Upper lobe of right lung (tissue), 1 donor: ENCODE measurements at regions not wholly inside any gene's neighbourhood (a gene's known extent, or its start where the extent isn't known, plus 50 kb on each side); places are given as distances from the start of the nearest gene placed in this dataset.

Experiments used
- ATAC-seq: fragments of 200-7000 bp; cut with Tn5 transposase; one replicate; pipeline ENCODE4 v1.9.1; 2020; ENCODE audit warnings: mild to moderate bottlenecking, moderate library complexity
- DNase-seq: peaks from one replicate; pipeline ENCODE4 v3.0.0-alpha.2; 2020
- H3K27ac ChIP-seq: fragments of 200-600 bp; one replicate; pipeline ENCODE4 v1.8.0; 2022
- H3K27me3 ChIP-seq: fragments of 200-600 bp; one replicate; pipeline ENCODE4 v1.8.0; 2022; ENCODE audit warnings: mild to moderate bottlenecking
- H3K36me3 ChIP-seq: fragments of 200-600 bp; one replicate; pipeline ENCODE4 v1.8.0; 2022
- H3K4me1 ChIP-seq: fragments of 200-600 bp; one replicate; pipeline ENCODE4 v1.8.0; 2022
- H3K4me3 ChIP-seq: fragments of 200-600 bp; one replicate; pipeline ENCODE4 v1.8.0; 2022; ENCODE audit warnings: mild to moderate bottlenecking
- H3K9me3 ChIP-seq: fragments of 200-600 bp; one replicate; pipeline ENCODE4 v1.8.0; 2022
- intact Hi-C: fragments of 100-400 bp; cut with DNase I; formaldehyde crosslinking; loops from one replicate; pipeline ENCODE4 v1.11.0; 2022
- TF ChIP-seq, protein P1 (sequence below): fragments of 200-600 bp; IDR thresholded peaks from one replicate; pipeline ENCODE4 v1.8.0; 2022; ENCODE audit warnings: antibody characterized with exemption
- donor health status: DM: no; HTN: yes; CAD: no; lungs with severe emphysema.

DNA sequence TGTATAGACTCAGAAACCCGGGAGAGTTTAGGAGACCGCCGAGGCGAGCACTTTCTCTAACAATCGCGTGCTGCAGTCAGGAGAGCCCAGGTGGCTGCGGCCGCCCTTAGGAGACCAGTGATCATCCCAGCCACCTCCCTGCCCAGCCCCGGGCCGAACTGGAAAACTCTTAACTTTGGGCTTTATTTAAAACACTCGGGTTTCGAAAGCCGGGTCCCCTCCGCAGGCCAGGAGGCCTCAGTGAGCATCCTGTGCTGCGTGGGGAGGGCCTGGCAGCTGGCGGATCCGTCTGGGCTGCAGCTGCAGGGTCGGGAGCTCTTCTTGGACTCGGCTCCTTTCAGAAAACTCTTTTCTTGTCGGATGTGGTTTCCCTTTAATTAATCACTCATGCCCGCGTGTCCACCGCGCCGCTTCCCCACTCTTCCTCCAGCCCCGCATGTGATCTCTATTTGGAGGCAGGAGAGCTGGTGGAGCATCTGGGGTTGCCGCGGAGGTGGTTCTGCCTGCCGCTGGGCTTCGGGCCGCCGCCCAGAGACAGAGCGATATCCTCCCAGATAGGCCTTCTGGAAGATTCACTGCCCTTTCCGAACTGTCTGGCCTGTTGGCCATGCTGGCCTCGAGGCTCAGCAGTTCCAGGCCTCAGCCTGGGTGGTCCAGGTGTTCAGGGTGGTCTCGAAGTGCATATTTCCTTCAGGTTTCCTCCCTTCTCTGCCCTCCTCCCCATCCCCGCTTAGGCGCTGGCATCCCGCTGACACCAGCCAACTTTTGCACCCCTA lies 59.5 kb downstream of the TMEM174 start:
- Histone ChIP-seq H3K9me3 (no peaks in the 10 kb centered on the region), H3K4me3 (no peak overlapping the region), H3K36me3 (no peaks in the 10 kb centered on the region), H3K27ac (no peak overlapping the region), H3K4me1 (peaks cover 9% of the 10 kb centered on the region), H3K27me3 (peaks cover 94% of the 10 kb centered on the region)
- ATAC-seq (no peak), DNase-seq (no peak)
- TF ChIP-seq, protein P1, sequence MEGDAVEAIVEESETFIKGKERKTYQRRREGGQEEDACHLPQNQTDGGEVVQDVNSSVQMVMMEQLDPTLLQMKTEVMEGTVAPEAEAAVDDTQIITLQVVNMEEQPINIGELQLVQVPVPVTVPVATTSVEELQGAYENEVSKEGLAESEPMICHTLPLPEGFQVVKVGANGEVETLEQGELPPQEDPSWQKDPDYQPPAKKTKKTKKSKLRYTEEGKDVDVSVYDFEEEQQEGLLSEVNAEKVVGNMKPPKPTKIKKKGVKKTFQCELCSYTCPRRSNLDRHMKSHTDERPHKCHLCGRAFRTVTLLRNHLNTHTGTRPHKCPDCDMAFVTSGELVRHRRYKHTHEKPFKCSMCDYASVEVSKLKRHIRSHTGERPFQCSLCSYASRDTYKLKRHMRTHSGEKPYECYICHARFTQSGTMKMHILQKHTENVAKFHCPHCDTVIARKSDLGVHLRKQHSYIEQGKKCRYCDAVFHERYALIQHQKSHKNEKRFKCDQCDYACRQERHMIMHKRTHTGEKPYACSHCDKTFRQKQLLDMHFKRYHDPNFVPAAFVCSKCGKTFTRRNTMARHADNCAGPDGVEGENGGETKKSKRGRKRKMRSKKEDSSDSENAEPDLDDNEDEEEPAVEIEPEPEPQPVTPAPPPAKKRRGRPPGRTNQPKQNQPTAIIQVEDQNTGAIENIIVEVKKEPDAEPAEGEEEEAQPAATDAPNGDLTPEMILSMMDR = no peak
- intact Hi-C loops = no loop called here

DNA sequence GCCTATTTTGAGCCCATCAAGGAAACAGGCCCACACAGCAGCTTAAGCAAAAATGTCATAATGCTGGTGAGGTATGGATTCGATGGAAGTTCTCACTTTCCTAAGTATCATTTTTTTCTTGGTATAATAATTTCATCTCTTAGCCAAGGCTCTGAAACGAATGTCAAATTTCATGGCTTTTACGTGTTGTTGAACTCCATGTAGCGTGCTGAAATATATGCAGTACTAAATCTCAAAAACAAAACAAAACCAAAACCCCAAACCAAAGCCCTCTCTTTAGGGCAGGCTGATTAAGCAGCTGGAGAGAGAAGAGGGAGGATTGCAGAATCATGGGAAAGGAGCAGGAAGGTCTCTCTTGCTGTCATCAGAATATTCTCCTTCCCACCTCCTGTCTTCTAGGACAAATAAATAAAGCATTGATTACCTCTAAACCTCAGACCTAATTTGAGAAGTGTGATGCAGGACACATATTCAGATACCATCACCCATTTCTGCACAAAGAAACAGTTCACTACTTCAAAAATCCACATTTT lies 58.3 kb downstream of the TMEM174 start:
- Histone ChIP-seq H3K4me1 (peaks cover 9% of the 10 kb centered on the region), H3K36me3 (no peaks in the 10 kb centered on the region), H3K27ac (no peak overlapping the region), H3K9me3 (no peaks in the 10 kb centered on the region), H3K4me3 (no peak overlapping the region), H3K27me3 (peaks cover 98% of the 10 kb centered on the region)
- TF ChIP-seq, protein P1 = no peak
- intact Hi-C loops = no loop called here
- ATAC-seq (no peak), DNase-seq (no peak)

DNA sequence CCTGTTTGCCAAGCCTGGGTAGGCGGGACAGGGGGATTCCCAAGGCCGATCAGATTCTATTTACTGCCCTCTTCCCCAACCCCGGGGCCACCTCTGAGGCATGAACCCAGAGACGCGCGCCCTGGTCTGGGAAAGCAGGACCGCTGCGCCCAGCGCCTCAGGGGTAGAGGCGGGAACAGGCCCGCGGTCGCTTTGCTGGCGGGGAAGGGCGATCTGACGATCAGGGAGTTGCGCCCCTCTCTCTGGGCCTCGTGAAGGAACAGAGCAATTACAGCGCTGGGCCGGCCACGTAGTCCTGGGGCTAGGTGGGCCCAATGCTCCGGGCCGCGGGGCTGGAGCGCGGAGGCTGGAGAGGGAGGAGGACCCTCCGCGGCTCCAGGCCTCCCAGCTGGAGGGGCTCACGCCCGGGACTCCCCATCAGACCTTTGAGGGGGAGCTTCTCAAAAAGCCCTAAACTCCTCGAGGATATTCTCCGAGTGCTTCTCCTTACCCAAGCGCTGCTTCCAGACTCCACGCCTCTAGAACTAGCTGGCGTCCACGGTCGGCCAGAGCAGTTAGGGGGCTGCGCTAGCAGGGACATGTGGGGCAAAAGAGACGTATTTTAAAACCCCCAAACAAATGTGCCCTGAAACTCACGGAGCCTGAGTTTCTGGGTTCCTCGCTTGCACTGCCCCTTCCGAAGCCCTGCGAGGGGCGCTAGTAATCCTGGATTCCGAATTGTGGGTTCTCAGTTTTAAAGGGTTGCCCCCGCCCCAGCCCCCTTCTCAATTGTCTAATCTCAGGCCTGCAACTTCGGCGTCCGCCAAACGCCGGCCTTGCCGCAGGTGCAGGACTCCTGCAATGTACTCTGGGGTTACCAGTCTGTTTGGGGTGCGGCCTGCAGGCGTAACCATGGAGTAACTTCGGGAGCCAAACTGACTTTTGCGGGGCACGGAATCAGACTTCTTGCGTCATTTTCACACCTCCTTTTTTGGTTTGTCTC lies 57.6 kb downstream of the TMEM174 start:
- intact Hi-C loops = no loop called here
- ATAC-seq (no peak), DNase-seq (no peak)
- peaks cover 9% of the 10 kb centered on the region for H3K4me1 ChIP-seq
- H3K27ac ChIP-seq = no peak overlapping the region
- H3K4me3 ChIP-seq = no peak overlapping the region
- peaks cover 98% of the 10 kb centered on the region for H3K27me3 ChIP-seq
- no peaks in the 10 kb centered on the region for H3K36me3 ChIP-seq
- TF ChIP-seq, protein P1 = no peak
- H3K9me3 ChIP-seq = no peaks in the 10 kb centered on the region

DNA sequence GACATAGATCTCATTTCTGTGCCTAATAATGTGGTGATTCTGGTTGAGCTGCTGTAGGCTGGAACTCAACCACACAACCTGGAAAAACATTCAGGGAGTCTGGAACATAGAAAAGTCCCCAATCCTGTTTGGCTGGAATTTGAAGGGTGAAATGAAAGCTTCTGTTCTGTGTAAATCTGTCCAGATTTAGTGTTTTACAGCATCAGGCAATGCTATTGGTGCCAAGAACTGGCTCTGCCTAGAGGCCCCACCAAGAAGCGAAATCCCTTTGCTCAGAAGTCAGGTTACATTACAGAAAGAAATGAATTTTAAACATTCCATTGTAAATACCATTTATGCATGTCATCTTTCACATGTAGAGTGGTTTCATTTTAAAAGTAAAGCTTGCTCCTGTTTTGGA lies 56.3 kb downstream of the TMEM174 start:
- Histone ChIP-seq H3K27ac (no peak overlapping the region), H3K4me3 (no peak overlapping the region), H3K9me3 (no peaks in the 10 kb centered on the region), H3K27me3 (peaks cover 98% of the 10 kb centered on the region), H3K36me3 (no peaks in the 10 kb centered on the region), H3K4me1 (peaks cover 9% of the 10 kb centered on the region)
- ATAC-seq = no peak
- intact Hi-C loops = no loop called here
- TF ChIP-seq, protein P1 = no peak
- no peak for DNase-seq

DNA sequence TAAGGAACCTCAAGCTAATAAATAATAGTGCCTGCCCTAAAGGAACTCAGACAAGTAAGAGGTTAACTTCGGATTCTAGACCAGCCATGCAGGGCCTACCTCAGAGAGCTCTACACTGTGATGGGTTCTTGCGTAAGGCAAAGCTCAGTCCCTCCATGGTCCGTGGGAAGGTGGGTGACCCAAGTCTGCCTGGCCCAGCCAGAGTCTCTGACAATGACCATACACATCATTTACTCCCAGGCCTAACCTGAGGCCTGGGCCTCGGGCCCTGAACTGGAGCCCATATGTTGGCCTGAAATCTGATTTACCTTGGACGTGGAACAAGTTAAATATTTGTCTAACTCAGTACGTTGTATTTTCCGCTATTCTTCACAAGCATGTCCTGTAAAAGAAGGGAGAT lies 55.1 kb downstream of the TMEM174 start:
- ATAC-seq (no peak), DNase-seq (no peak)
- Histone ChIP-seq H3K36me3 (no peaks in the 10 kb centered on the region), H3K4me3 (no peak overlapping the region), H3K4me1 (peaks cover 2% of the 10 kb centered on the region), H3K27ac (no peak overlapping the region), H3K27me3 (peaks cover 89% of the 10 kb centered on the region), H3K9me3 (no peaks in the 10 kb centered on the region)
- intact Hi-C loops = no loop called here
- TF ChIP-seq, protein P1 = no peak
